B cell (primary cell): ENCODE measurements at regions not wholly inside any gene's neighbourhood (a gene's known extent, or its start where the extent isn't known, plus 50 kb on each side); places are given as distances from the start of the nearest gene placed in this dataset.

ENCODE experiments used
- ATAC-seq: fragments of 200-7000 bp; cut with Tn5 transposase; one replicate; pipeline ENCODE4 v1.10.0; 2021; ENCODE audit warnings: low read depth, mild to moderate bottlenecking, moderate number of reproducible peaks, moderate library complexity
- CTCF ChIA-PET: fragments of 350-600 bp; sonication (Branson Sonifier 250); formaldehyde crosslinking; loops from one replicate; lab custom pipeline; 2021; ENCODE audit warnings: antibody characterized with exemption, inconsistent platforms; lab: Charles Lee
- POLR2A ChIA-PET: fragments of 350-600 bp; sonication (Branson Sonifier 250); formaldehyde crosslinking; loops from one replicate; lab custom pipeline; 2021; ENCODE audit warnings: antibody characterized with exemption; lab: Charles Lee
- DNase-seq: peaks from one replicate; pipeline ENCODE4 v3.0.0; 2013
- H2AFZ ChIP-seq: 2 replicates; pipeline ENCODE4 v1.6.1; 2012; ENCODE audit warnings: mild to moderate bottlenecking, low read depth, low read length; ENCODE audit not compliant: insufficient read depth, poor library complexity, severe bottlenecking
- H3K27ac ChIP-seq, 2 donors: 1 replicate in 1 of 2; 2 replicates in 1 of 2; pipeline ENCODE4 v1.5.1; 2012 to 2013; ENCODE audit warnings: low read length in 2 of 2, mild to moderate bottlenecking in 2 of 2, moderate library complexity in 1 of 2
- H3K27me3 ChIP-seq, 4 experiments: fragments of 200-600 bp in 1 of 4; sonication (generic) in 1 of 4; replicated peaks in 1 of 4; 1 replicate in 2 of 4; 2 replicates in 2 of 4; pipeline versions ENCODE4 v1.6.1 to v1.7.0; 2013 to 2016; ENCODE audit warnings: low read length in 3 of 4, mild to moderate bottlenecking in 2 of 4, mixed read lengths in 1 of 4, moderate library complexity in 1 of 4; ENCODE audit not compliant: insufficient read depth in 4 of 4, control insufficient read depth in 3 of 4; ENCODE audit errors: control extremely low read depth in 1 of 4
- H3K36me3 ChIP-seq, 2 experiments: replicated peaks in 1 of 2; 1 replicate in 1 of 2; 2 replicates in 1 of 2; pipeline versions ENCODE4 v1.6.1 to v1.7.1; 2013; ENCODE audit warnings: low read length in 1 of 2; ENCODE audit not compliant: insufficient read depth in 2 of 2, control insufficient read depth in 1 of 2; ENCODE audit errors: control extremely low read depth in 1 of 2, extremely low read depth in 1 of 2
- H3K4me1 ChIP-seq, 2 donors: fragments of 200-600 bp in 1 of 2; sonication (generic) in 1 of 2; 1 replicate in 1 of 2; 2 replicates in 1 of 2; pipeline versions ENCODE4 v1.5.1 to v1.6.1; 2013 to 2017; ENCODE audit warnings: low read length in 2 of 2; ENCODE audit not compliant: control insufficient read depth in 2 of 2, insufficient read depth in 2 of 2
- H3K4me2 ChIP-seq: replicated peaks from 2 replicates; pipeline ENCODE3; 2012; ENCODE audit warnings: mild to moderate bottlenecking, low read depth, low read length; ENCODE audit not compliant: poor library complexity, severe bottlenecking
- H3K4me3 ChIP-seq, 5 experiments: fragments of 200-600 bp in 1 of 5; sonication (generic) in 1 of 5; 1 replicate in 3 of 5; 2 replicates in 2 of 5; pipeline versions ENCODE4 v1.5.1 to v1.7.0; 2011 to 2016; ENCODE audit warnings: low read length in 4 of 5, mild to moderate bottlenecking in 4 of 5, low read depth in 2 of 5, control low read depth in 1 of 5, moderate library complexity in 1 of 5; ENCODE audit not compliant: insufficient read depth in 1 of 5; ENCODE audit errors: control extremely low read depth in 1 of 5, extremely low read depth in 1 of 5
- H3K79me2 ChIP-seq: fragments of 200-600 bp; sonication (generic); one replicate; pipeline ENCODE4 v1.6.0; 2016; ENCODE audit warnings: low read length; ENCODE audit not compliant: control insufficient read depth, insufficient read depth
- H3K9ac ChIP-seq: fragments of 200-600 bp; sonication (generic); 2 replicates; pipeline ENCODE4 v1.6.1; 2017; ENCODE audit warnings: mild to moderate bottlenecking, low read length, moderate library complexity
- H3K9me3 ChIP-seq, 3 donors: one replicate each; pipeline versions ENCODE4 v1.6.1 to v1.7.1; 2013; ENCODE audit warnings: low read length in 2 of 3; ENCODE audit not compliant: control insufficient read depth in 2 of 3, insufficient read depth in 1 of 3; ENCODE audit errors: control extremely low read depth in 1 of 3
- H4K20me1 ChIP-seq: 2 replicates; pipeline ENCODE4 v1.6.0; 2012; ENCODE audit warnings: mild to moderate bottlenecking, low read length; ENCODE audit not compliant: insufficient read depth, control insufficient read depth, poor library complexity, severe bottlenecking
- H3K27ac Mint-ChIP-seq: one replicate; pipeline ENCODE4 v1.8.0; 2021; ENCODE audit warnings: mixed read lengths
- H3K27me3 Mint-ChIP-seq: one replicate; pipeline ENCODE4 v1.8.0; 2021; ENCODE audit warnings: mixed read lengths
- H3K4me1 Mint-ChIP-seq: one replicate; pipeline ENCODE4 v1.8.0; 2021; ENCODE audit warnings: mixed read lengths
- H3K4me3 Mint-ChIP-seq: one replicate; pipeline ENCODE4 v1.8.0; 2021; ENCODE audit warnings: mixed read lengths
- H3K9me3 Mint-ChIP-seq: one replicate; pipeline ENCODE4 v1.8.0; 2022; ENCODE audit warnings: mixed read lengths; ENCODE audit not compliant: insufficient read depth
- CTCF ChIP-seq: fragments of 200-600 bp; IDR thresholded peaks from one replicate; pipeline ENCODE4 v1.8.0; 2022; ENCODE audit warnings: antibody characterized with exemption, mild to moderate bottlenecking
- EZH2 ChIP-seq: IDR thresholded peaks from 2 replicates; pipeline ENCODE4 v1.6.1; 2012; ENCODE audit warnings: borderline replicate concordance, low read depth, mild to moderate bottlenecking, moderate library complexity, low read length; ENCODE audit not compliant: insufficient read depth, poor library complexity, severe bottlenecking
- WGBS: methylation state at CpG from one replicate; pipeline ENCODE4 v1.1.5; 2013; ENCODE audit warnings: missing lambda C conversion rate; ENCODE audit not compliant: insufficient coverage; 5-methylcytosine and 5-hydroxymethylcytosine counted together
- intact Hi-C: fragments of 100-400 bp; cut with micrococcal nuclease; formaldehyde crosslinking; loops from one replicate; pipeline ENCODE4 v1.10.0; 2022

GRCh38 chr1:29707796-29708195, 471.5 kb downstream of the PTPRU start:
- CTCF ChIA-PET: no interaction called here
- H3K4me2 ChIP-seq: no peak overlapping the region
- DNase-seq (no peak), ATAC-seq (no peak)
- Mint-ChIP-seq H3K9me3 (no peaks in the 10 kb centered on the region), H3K4me3 (no peak overlapping the region), H3K4me1 (peaks cover 4% of the 10 kb centered on the region), H3K27me3 (peaks cover 34% of the 10 kb centered on the region), H3K27ac (no peak overlapping the region)
- H3K9me3 ChIP-seq: peaks cover 0 to 6% (median 0%) of the 10 kb centered on the region in 3 donors
- H3K27me3 ChIP-seq: peaks cover 0 to 21% (median 4%) of the 10 kb centered on the region in 4 experiments
- 96% methylated on average over 8 of the region's 9 CpGs for WGBS
- H3K36me3 ChIP-seq: no peaks in the 10 kb centered on the region
- H2AFZ ChIP-seq: no peak overlapping the region
- intact Hi-C loops: no loop called here
- H3K79me2 ChIP-seq: no peaks in the 10 kb centered on the region
- H4K20me1 ChIP-seq: no peaks in the 10 kb centered on the region
- H3K9ac ChIP-seq: no peak overlapping the region
- POLR2A ChIA-PET: no interaction called here
- H3K27ac ChIP-seq: no peak overlapping the region
- H3K4me1 ChIP-seq: no peaks in the 10 kb centered on the region
- H3K4me3 ChIP-seq: no peak overlapping the region
- no peak for TF ChIP-seq CTCF
- no peak for TF ChIP-seq EZH2

GRCh38 chr1:29706936-29707335, 470.6 kb downstream of the PTPRU start:
- Histone ChIP-seq H3K79me2 (no peaks in the 10 kb centered on the region), H3K9ac (no peak overlapping the region), H4K20me1 (no peaks in the 10 kb centered on the region), H3K27me3 (peaks cover 0 to 23% (median 4%) of the 10 kb centered on the region in 4 experiments), H2AFZ (no peak overlapping the region), H3K27ac (no peak overlapping the region), H3K4me1 (no peaks in the 10 kb centered on the region), H3K4me3 (no peak overlapping the region), H3K9me3 (peaks cover 0 to 6% (median 0%) of the 10 kb centered on the region in 3 donors), H3K36me3 (no peaks in the 10 kb centered on the region), H3K4me2 (no peak overlapping the region)
- Mint-ChIP-seq H3K4me3 (no peak overlapping the region), H3K27ac (no peak overlapping the region), H3K9me3 (no peaks in the 10 kb centered on the region), H3K4me1 (peaks cover 4% of the 10 kb centered on the region), H3K27me3 (peaks cover 32% of the 10 kb centered on the region)
- intact Hi-C loops: no loop called here
- 6% methylated on average over 24 of the region's 28 CpGs for WGBS
- DNase-seq: no peak
- CTCF ChIA-PET: no interaction called here
- ATAC-seq: no peak
- no peak for TF ChIP-seq CTCF
- no peak for TF ChIP-seq EZH2
- POLR2A ChIA-PET: no interaction called here
